KOPT-K1 (cell line): ENCODE measurements at regions not wholly inside any gene's neighbourhood (a gene's known extent, or its start where the extent isn't known, plus 50 kb on each side); places are given as distances from the start of the nearest gene placed in this dataset.
"Not testable (repeated sequence)": the region's sequence is repeated elsewhere in the genome, so short reads cannot be mapped to it uniquely, and the experiment has no call there.

Experiments used
- H3K27ac ChIP-seq: fragments of 200-600 bp; sonication (generic); 2 replicates; pipeline ENCODE4 v1.5.1; 2016; ENCODE audit warnings: antibody characterized with exemption, mild to moderate bottlenecking, low read depth, low read length; ENCODE audit not compliant: poor library complexity, severe bottlenecking
- H3K36me3 ChIP-seq: fragments of 200-600 bp; sonication (generic); 2 replicates; pipeline ENCODE4 v1.5.1; 2017; ENCODE audit warnings: antibody characterized with exemption, mild to moderate bottlenecking, low read length, moderate library complexity; ENCODE audit not compliant: insufficient read depth
- H3K9me3 ChIP-seq: fragments of 200-600 bp; sonication (generic); 2 replicates; pipeline ENCODE4 v1.5.1; 2017; ENCODE audit warnings: antibody characterized with exemption, low read length, mild to moderate bottlenecking; ENCODE audit not compliant: insufficient read depth, poor library complexity, severe bottlenecking

- Histone ChIP-seq H3K27ac (no peak overlapping the region), H3K36me3 (no peaks in the 10 kb centered on the region), H3K9me3 (no peaks in the 10 kb centered on the region)
These were observed 703.8 kb upstream of the NR2F2 start for GRCh38 chr15:95626501-95627361.

- Histone ChIP-seq H3K27ac (no peak overlapping the region), H3K9me3 (no peaks in the 10 kb centered on the region), H3K36me3 (no peaks in the 10 kb centered on the region)
These were observed 700.9 kb upstream of the NR2F2 start for GRCh38 chr15:95629503-95630168.

DNA sequence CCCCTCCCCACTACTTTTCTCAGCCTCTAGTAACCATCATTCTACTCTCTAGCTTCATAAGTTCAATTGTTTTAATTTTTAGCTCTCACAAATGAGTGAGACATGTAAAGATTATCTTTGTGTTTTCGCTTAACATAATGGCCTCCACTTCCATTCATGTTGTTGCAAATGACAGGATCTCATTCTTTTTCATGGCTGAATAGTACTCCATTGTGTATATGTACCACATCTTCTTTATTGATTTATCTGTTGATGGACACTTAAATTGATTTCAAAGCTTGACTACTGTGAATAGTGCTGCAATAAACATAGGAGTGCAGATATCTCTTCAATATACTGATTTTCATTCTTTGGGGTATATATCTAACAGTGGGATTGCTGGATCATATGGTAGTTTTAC lies 699.8 kb upstream of the NR2F2 start:
- Histone ChIP-seq H3K27ac (no peak overlapping the region), H3K36me3 (no peaks in the 10 kb centered on the region), H3K9me3 (no peaks in the 10 kb centered on the region)

GRCh38 chr15:95635666-95636065 lies 694.8 kb upstream of the NR2F2 start:
- H3K36me3 ChIP-seq: no peaks in the 10 kb centered on the region
- no peak overlapping the region for H3K27ac ChIP-seq
- H3K9me3 ChIP-seq: no peaks in the 10 kb centered on the region

DNA sequence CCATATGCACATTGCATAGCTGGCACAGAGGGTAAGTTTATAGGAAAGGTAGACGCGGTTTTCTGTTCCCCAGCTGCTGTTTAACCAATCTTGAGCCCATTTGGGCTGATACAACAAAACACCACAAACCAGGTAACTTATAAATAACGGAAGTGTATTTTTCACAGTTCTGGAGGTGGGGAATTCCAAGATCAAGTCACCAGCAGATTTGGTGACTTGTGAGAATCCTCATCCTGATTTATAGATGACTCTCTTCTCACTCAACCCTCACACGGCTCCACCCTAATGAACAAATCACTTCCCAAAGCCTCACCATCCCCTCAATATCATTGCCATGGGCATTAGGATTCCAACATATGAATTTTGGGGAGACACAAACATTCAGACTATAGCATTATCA lies 694.4 kb upstream of the NR2F2 start:
- Histone ChIP-seq H3K36me3 (no peaks in the 10 kb centered on the region), H3K9me3 (no peaks in the 10 kb centered on the region), H3K27ac (no peak overlapping the region)

DNA sequence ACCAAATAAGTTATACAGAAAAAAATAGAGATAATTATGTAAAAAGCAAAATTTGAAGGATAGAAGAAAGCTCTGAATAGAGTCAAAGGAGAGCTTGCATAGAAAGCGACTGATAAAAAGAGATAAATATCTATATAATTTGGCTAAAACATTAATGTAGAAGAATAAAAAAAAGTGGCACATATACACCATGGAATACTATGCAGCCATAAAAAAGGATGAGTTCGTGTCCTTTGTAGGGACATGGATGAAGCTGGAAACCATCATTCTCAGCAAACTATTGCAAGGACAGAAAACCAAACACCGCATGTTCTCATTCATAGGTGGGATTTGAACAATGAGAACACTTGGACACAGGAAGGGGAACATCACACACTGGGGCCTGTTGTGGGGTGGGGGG lies 693.3 kb upstream of the NR2F2 start:
- not testable (repeated sequence) for H3K9me3 ChIP-seq, H3K36me3 ChIP-seq, H3K27ac ChIP-seq

- Histone ChIP-seq H3K9me3 (no peaks in the 10 kb centered on the region), H3K36me3 (no peaks in the 10 kb centered on the region), H3K27ac (no peak overlapping the region)
These were observed 691.3 kb upstream of the NR2F2 start for GRCh38 chr15:95639208-95639607.

- Histone ChIP-seq H3K9me3 (no peaks in the 10 kb centered on the region), H3K27ac (no peak overlapping the region), H3K36me3 (no peaks in the 10 kb centered on the region)
These were observed 686.2 kb upstream of the NR2F2 start for GRCh38 chr15:95644100-95644875.

DNA sequence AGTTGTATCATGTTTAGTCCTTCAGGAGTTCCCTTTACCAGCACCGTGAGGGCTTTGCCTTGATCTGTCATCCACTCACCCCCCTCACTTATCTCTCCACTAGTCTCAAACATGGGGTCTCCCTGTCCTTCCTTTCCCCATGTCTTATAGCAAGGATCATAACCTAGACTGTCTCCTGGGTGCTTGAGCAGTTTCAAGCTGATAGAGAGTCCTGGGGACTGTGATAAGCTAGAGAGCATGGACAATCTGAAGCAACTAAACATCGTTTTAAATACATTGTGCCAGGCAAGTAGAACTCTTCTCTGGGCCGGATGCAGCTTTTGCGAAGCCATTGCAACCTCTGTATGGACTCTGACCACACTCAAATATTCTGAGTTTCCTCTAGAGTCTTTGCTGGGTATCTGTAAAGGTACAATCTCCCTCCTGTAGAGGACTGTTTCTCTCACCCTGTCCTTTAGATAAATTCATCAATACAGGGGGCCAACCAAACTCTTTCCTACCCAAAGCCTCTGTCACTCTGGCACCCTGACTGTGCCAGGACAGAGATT lies 684.6 kb upstream of the NR2F2 start:
- Histone ChIP-seq H3K9me3 (no peaks in the 10 kb centered on the region), H3K27ac (no peak overlapping the region), H3K36me3 (no peaks in the 10 kb centered on the region)

- no peak overlapping the region for H3K27ac ChIP-seq
- no peaks in the 10 kb centered on the region for H3K36me3 ChIP-seq
- H3K9me3 ChIP-seq: no peaks in the 10 kb centered on the region
These were observed 683.8 kb upstream of the NR2F2 start for GRCh38 chr15:95646484-95647273.

- no peak overlapping the region for H3K27ac ChIP-seq
- H3K9me3 ChIP-seq: no peaks in the 10 kb centered on the region
- H3K36me3 ChIP-seq: no peaks in the 10 kb centered on the region
These were observed 682.8 kb upstream of the NR2F2 start for GRCh38 chr15:95647531-95648277.

DNA sequence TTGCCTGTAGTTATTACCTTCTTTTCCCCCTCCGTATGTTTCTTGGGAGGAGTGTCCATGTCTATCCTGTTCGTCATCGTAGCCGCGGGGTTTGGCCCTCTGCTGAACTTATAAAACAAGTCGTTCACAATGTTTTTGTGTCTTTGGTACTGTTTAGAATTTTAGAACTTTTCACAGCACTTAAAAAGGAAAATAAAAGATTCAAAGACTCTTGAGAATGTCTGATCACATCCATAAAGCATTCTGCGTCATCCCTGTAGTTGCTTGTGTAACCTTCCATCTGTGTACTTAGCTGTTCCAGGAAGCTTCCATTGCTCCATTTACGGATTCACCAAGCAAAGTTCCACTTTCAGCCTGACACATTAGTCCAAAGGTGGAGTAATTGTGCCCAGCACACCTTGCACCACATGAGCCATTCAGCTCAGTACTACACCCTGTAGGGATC lies 677.1 kb upstream of the NR2F2 start:
- no peak overlapping the region for H3K27ac ChIP-seq
- no peaks in the 10 kb centered on the region for H3K36me3 ChIP-seq
- no peaks in the 10 kb centered on the region for H3K9me3 ChIP-seq

DNA sequence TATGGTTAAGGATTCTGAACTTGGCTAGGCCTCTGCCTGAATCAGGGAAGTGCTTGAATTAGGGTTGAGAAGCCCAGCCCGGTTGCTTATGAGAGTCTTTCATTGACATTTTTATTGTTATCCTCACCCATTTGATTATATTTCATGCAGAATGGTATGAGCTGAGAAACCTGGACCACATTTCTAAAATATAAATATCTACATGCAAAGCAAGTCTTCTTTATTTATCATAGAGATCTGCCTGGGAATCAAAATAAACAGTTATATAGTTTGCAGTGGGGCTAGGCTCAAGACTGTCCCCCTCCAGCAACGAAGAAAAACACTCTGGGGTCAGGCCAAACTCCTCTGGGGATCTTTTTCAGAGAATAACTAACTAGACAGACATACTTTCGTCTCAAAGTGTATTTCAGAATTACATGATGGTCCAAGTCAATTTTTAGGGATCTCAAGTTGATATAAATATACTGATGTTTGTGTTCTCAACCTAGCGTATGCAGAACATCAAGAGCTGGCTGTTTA lies 675.4 kb upstream of the NR2F2 start:
- H3K36me3 ChIP-seq: no peaks in the 10 kb centered on the region
- H3K27ac ChIP-seq: no peak overlapping the region
- no peaks in the 10 kb centered on the region for H3K9me3 ChIP-seq

DNA sequence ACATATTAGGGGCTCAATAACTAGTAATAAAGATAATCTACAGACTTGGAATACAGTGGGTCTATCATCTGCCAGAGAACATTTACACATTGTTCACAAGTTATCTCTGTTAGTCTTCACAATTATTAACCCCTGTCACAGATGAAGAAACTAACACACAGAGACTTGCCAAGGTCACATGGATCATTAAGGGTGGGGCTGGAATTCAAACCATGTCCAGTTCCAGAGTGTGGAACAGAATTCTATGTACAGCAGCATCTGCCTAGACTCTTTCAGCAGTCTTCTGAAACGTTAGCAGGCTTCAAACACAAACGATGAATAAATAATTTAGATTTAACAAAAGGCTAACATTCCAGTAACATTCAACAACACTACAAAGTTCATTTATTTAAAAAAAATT lies 673.9 kb upstream of the NR2F2 start:
- H3K9me3 ChIP-seq: no peaks in the 10 kb centered on the region
- no peak overlapping the region for H3K27ac ChIP-seq
- no peaks in the 10 kb centered on the region for H3K36me3 ChIP-seq
